ENCODE measurements at regions not wholly inside any gene's neighbourhood (a gene's known extent, or its start where the extent isn't known, plus 50 kb on each side); places are given as distances from the start of the nearest gene placed in this dataset.
A peak's percentile ranks its signal among the peaks of the same experiment; 100 is the strongest.

DNA sequence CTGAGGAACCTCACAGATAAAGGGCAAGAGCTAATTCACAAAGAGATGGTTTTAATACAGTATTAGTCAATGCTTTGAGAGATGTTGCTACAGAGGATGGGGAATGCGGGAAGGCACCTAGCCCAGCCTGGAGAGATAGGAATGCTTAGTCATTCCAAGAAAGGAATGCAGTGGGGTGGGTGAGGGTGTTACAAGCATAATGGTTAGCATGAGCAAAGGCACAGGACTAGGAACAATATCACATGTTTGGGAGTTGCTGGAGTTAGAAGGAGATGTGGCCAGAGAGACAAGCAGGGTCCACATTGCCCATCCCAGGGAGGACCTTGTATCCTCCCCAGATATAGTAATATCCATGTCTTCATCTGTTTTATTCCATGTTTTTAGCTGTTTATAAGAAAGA lies 107.0 kb upstream of the OGFRL1 start:
- no peaks in the 10 kb centered on the region for H3K36me3 ChIP-seq (ENCODE audit: control insufficient read depth, insufficient read depth, low read length)
- ChIA-PET POLR2A (no interaction called here), CTCF (interaction anchor here (1.0 to 1.4 kb wide), 4 partner anchors 9 to 185 kb away, joined by 3 to 5 read pairs (median 4); no protein-coding TSS in a partner anchor)
- H3K27me3 ChIP-seq (ENCODE audit: control insufficient read depth, insufficient read depth, low read length), result no peaks in the 10 kb centered on the region
- no peak overlapping the region for H3K4me3 ChIP-seq (ENCODE audit: low read depth, low read length)
- peak; percentile 67 for DNase-seq (ENCODE audit: low read depth)
- no peak for TF ChIP-seq CTCF (IDR thresholded peaks at IDR 0.05; ENCODE audit: insufficient read depth, low read depth, low read length)

- Histone ChIP-seq H3K4me3 (ENCODE audit: low read depth, low read length) (no peak overlapping the region), H3K27me3 (ENCODE audit: control insufficient read depth, insufficient read depth, low read length) (no peaks in the 10 kb centered on the region), H3K36me3 (ENCODE audit: control insufficient read depth, insufficient read depth, low read length) (no peaks in the 10 kb centered on the region)
- ChIA-PET CTCF (interaction anchor here (1.1 to 2.5 kb wide), 5 partner anchors 11 to 323 kb away, joined by 3 to 9 read pairs (median 4); partner anchors contain the start of gene OGFRL1), POLR2A (no interaction called here)
- TF ChIP-seq CTCF (IDR thresholded peaks at IDR 0.05; ENCODE audit: insufficient read depth, low read depth, low read length), result no peak
- no peak for DNase-seq (ENCODE audit: low read depth)
Observed at GRCh38 chr6:71187141-71187540, 101.5 kb upstream of the OGFRL1 start.

GRCh38 chr6:71190809-71191208 lies 97.8 kb upstream of the OGFRL1 start:
- TF ChIP-seq CTCF (IDR thresholded peaks at IDR 0.05; ENCODE audit: insufficient read depth, low read depth, low read length), result 0 out of 2 replicates have a peak, but pooled peaks have one; percentile 31
- CTCF ChIA-PET, result interaction anchor here (0.6 to 2.4 kb wide), 23 partner anchors 10 to 485 kb away, joined by 3 to 8 read pairs (median 4); partner anchors contain the start of gene OGFRL1
- no peak for DNase-seq (ENCODE audit: low read depth)
- Histone ChIP-seq H3K36me3 (ENCODE audit: control insufficient read depth, insufficient read depth, low read length) (no peaks in the 10 kb centered on the region), H3K27me3 (ENCODE audit: control insufficient read depth, insufficient read depth, low read length) (no peaks in the 10 kb centered on the region), H3K4me3 (ENCODE audit: low read depth, low read length) (no peak overlapping the region)
- POLR2A ChIA-PET, result no interaction called here

- Histone ChIP-seq H3K4me3 (ENCODE audit: low read depth, low read length) (no peak overlapping the region), H3K27me3 (ENCODE audit: control insufficient read depth, insufficient read depth, low read length) (no peaks in the 10 kb centered on the region), H3K36me3 (ENCODE audit: control insufficient read depth, insufficient read depth, low read length) (no peaks in the 10 kb centered on the region)
- TF ChIP-seq CTCF (IDR thresholded peaks at IDR 0.05; ENCODE audit: insufficient read depth, low read depth, low read length), result no peak
- CTCF ChIA-PET, result interaction anchor here (1.1 to 1.4 kb wide), 2 partner anchors 10 to 315 kb away, joined by 3 to 4 read pairs; no protein-coding TSS in a partner anchor
- DNase-seq (ENCODE audit: low read depth), result peak; percentile 61
- POLR2A ChIA-PET, result interaction anchor here (0.7 kb wide), 1 partner anchor 111 kb away, joined by 10 read pairs; no protein-coding TSS in a partner anchor
Observed at GRCh38 chr6:71194724-71195123, 93.9 kb upstream of the OGFRL1 start.

- no peak for DNase-seq (ENCODE audit: low read depth)
- Histone ChIP-seq H3K4me3 (ENCODE audit: low read depth, low read length) (no peak overlapping the region), H3K36me3 (ENCODE audit: control insufficient read depth, insufficient read depth, low read length) (no peaks in the 10 kb centered on the region), H3K27me3 (ENCODE audit: control insufficient read depth, insufficient read depth, low read length) (no peaks in the 10 kb centered on the region)
- ChIA-PET POLR2A (no interaction called here), CTCF (no interaction called here)
- TF ChIP-seq CTCF (IDR thresholded peaks at IDR 0.05; ENCODE audit: insufficient read depth, low read depth, low read length), result no peak
Observed at GRCh38 chr6:71197267-71197666, 91.3 kb upstream of the OGFRL1 start.
